ENCODE measurements at regions not wholly inside any gene's neighbourhood (a gene's known extent, or its start where the extent isn't known, plus 50 kb on each side); places are given as distances from the start of the nearest gene placed in this dataset.

- no peak for TF ChIP-seq CTCF (IDR thresholded peaks at IDR 0.05)
- no peak for TF ChIP-seq POLR2A (IDR thresholded peaks at IDR 0.05)
Measured at GRCh38 chr18:34364699-34365098, 140.0 kb upstream of the NOL4 start.

All from uterus (tissue), 2 donors.